KMS-11 (cell line): ENCODE measurements at regions not wholly inside any gene's neighbourhood (a gene's known extent, or its start where the extent isn't known, plus 50 kb on each side); places are given as distances from the start of the nearest gene placed in this dataset.

Source experiments
- H2AFZ ChIP-seq: fragments of 200-600 bp; sonication (generic); 2 replicates; pipeline ENCODE4 v1.6.1; 2016; ENCODE audit warnings: antibody characterized with exemption, mixed run types, low read depth
- H3K27ac ChIP-seq: fragments of 200-600 bp; sonication (generic); 2 replicates; pipeline ENCODE4 v1.6.1; 2016; ENCODE audit warnings: mild to moderate bottlenecking, mixed run types
- H3K27me3 ChIP-seq: fragments of 200-600 bp; sonication (generic); 2 replicates; pipeline ENCODE4 v1.6.1; 2017; ENCODE audit warnings: mild to moderate bottlenecking, low read depth, mixed run types, moderate library complexity; ENCODE audit not compliant: insufficient read depth
- H3K36me3 ChIP-seq: fragments of 200-600 bp; sonication (generic); 2 replicates; pipeline ENCODE4 v1.6.1; 2017; ENCODE audit warnings: mild to moderate bottlenecking, mixed run types; ENCODE audit not compliant: insufficient read depth
- H3K4me1 ChIP-seq: fragments of 200-600 bp; sonication (generic); 2 replicates; pipeline ENCODE4 v1.6.1; 2016; ENCODE audit warnings: mild to moderate bottlenecking, low read depth, mixed run types; ENCODE audit not compliant: poor library complexity, severe bottlenecking
- H3K4me2 ChIP-seq: fragments of 200-600 bp; sonication (generic); 2 replicates; pipeline ENCODE4 v1.7.0; 2016; ENCODE audit warnings: mild to moderate bottlenecking, mixed run types
- H3K4me3 ChIP-seq: fragments of 200-600 bp; sonication (generic); IDR thresholded peaks from 2 replicates; pipeline ENCODE4 v1.6.1; 2017; ENCODE audit warnings: low read depth, low read length, mixed read lengths; ENCODE audit not compliant: insufficient read depth
- H3K79me2 ChIP-seq: fragments of 200-600 bp; sonication (generic); 2 replicates; pipeline ENCODE4 v1.6.1; 2016; ENCODE audit warnings: low read depth, mixed run types; ENCODE audit not compliant: insufficient read depth
- H3K9ac ChIP-seq: fragments of 200-600 bp; sonication (generic); 2 replicates; pipeline ENCODE4 v1.6.1; 2016; ENCODE audit warnings: mild to moderate bottlenecking, mixed run types
- H4K20me1 ChIP-seq: fragments of 200-600 bp; sonication (generic); 2 replicates; pipeline ENCODE4 v1.6.1; 2016; ENCODE audit warnings: mild to moderate bottlenecking, mixed run types; ENCODE audit not compliant: insufficient read depth
- TF ChIP-seq, protein P1 (sequence below): fragments of 200-600 bp; sonication (generic); conservative IDR thresholded peaks from 2 replicates; pipeline ENCODE4 v1.6.1; 2017; ENCODE audit warnings: low read depth, mild to moderate bottlenecking, antibody characterized with exemption, low read length, moderate library complexity, mixed read lengths

DNA sequence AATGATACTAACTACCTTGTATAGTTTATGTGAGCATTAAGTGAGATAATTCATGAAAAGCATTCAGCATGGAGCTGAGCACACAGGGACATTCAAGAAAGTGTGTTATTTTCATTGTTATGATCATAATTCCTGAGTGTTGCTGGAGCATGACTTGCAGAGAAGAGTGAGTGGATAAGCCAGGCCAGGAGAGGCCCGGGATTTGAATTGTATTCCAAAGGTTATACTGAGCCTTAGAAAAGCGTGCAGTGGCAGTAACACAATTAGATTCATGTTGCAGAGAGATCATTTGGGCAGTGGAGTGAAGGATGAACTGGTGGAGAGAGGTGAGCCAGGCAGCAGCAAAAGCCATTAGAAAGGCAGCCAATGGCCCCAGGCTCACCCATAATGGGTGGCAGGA lies 142.9 kb upstream of the SH3BP4 start:
- Histone ChIP-seq H3K4me2 (no peak overlapping the region), H3K4me1 (no peaks in the 10 kb centered on the region), H3K4me3 (no peak overlapping the region), H3K36me3 (no peaks in the 10 kb centered on the region), H3K27ac (no peak overlapping the region), H4K20me1 (no peaks in the 10 kb centered on the region), H3K27me3 (no peaks in the 10 kb centered on the region), H3K79me2 (no peaks in the 10 kb centered on the region), H3K9ac (no peak overlapping the region), H2AFZ (no peak overlapping the region)
- TF ChIP-seq, protein P1, sequence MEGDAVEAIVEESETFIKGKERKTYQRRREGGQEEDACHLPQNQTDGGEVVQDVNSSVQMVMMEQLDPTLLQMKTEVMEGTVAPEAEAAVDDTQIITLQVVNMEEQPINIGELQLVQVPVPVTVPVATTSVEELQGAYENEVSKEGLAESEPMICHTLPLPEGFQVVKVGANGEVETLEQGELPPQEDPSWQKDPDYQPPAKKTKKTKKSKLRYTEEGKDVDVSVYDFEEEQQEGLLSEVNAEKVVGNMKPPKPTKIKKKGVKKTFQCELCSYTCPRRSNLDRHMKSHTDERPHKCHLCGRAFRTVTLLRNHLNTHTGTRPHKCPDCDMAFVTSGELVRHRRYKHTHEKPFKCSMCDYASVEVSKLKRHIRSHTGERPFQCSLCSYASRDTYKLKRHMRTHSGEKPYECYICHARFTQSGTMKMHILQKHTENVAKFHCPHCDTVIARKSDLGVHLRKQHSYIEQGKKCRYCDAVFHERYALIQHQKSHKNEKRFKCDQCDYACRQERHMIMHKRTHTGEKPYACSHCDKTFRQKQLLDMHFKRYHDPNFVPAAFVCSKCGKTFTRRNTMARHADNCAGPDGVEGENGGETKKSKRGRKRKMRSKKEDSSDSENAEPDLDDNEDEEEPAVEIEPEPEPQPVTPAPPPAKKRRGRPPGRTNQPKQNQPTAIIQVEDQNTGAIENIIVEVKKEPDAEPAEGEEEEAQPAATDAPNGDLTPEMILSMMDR: no peak

- no peaks in the 10 kb centered on the region for H3K79me2 ChIP-seq
Measured at GRCh38 chr2:234806818-234807217, 145.0 kb upstream of the SH3BP4 start.

GRCh38 chr2:234805836-234806235 lies 146.0 kb upstream of the SH3BP4 start:
- TF ChIP-seq, protein P1: no peak
- no peaks in the 10 kb centered on the region for H3K4me1 ChIP-seq
- no peak overlapping the region for H3K4me3 ChIP-seq
- no peak overlapping the region for H3K27ac ChIP-seq
- H3K79me2 ChIP-seq: no peaks in the 10 kb centered on the region
- no peak overlapping the region for H2AFZ ChIP-seq
- no peak overlapping the region for H3K4me2 ChIP-seq
- no peaks in the 10 kb centered on the region for H4K20me1 ChIP-seq
- no peaks in the 10 kb centered on the region for H3K36me3 ChIP-seq
- H3K9ac ChIP-seq: no peak overlapping the region
- H3K27me3 ChIP-seq: no peaks in the 10 kb centered on the region

More at GRCh38 chr2:234806818-234807217, 145.0 kb upstream of the SH3BP4 start:
- Histone ChIP-seq H3K27me3 (no peaks in the 10 kb centered on the region), H3K27ac (no peak overlapping the region), H3K36me3 (no peaks in the 10 kb centered on the region), H3K4me2 (no peak overlapping the region), H4K20me1 (no peaks in the 10 kb centered on the region), H3K4me3 (no peak overlapping the region), H2AFZ (no peak overlapping the region), H3K4me1 (no peaks in the 10 kb centered on the region), H3K9ac (no peak overlapping the region)
- TF ChIP-seq, protein P1: no peak

DNA sequence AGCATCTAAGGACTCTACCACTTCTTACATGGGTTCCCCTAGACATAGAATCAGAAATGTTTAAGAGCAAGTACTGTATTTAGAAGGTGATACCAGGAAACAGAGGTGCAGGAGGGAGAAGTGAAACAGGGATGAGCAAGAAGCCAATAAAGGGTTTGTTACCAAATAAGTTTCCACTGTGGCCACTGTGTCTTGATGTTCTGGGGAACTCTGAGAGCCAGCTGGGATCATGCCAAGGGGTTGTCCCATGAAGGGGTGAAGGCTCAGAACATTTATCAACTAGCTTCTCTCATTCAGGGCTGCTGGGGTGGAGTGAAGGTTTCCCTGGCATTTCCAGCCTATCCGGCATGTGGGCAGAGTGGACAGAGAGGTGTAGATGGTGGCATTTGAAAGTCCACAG lies 147.1 kb upstream of the SH3BP4 start:
- no peak overlapping the region for H3K9ac ChIP-seq

More for the DNA sequence above, 147.1 kb upstream of the SH3BP4 start:
- TF ChIP-seq, protein P1: no peak
- Histone ChIP-seq H3K27me3 (no peaks in the 10 kb centered on the region), H4K20me1 (no peaks in the 10 kb centered on the region), H3K36me3 (no peaks in the 10 kb centered on the region), H3K4me2 (no peak overlapping the region), H3K4me1 (no peaks in the 10 kb centered on the region), H3K79me2 (no peaks in the 10 kb centered on the region), H2AFZ (no peak overlapping the region), H3K4me3 (no peak overlapping the region), H3K27ac (no peak overlapping the region)
